Mucosa of descending colon (tissue), 3 donors: ENCODE measurements at regions not wholly inside any gene's neighbourhood (a gene's known extent, or its start where the extent isn't known, plus 50 kb on each side); places are given as distances from the start of the nearest gene placed in this dataset.
A peak's percentile ranks its signal among the peaks of the same experiment; 100 is the strongest.
"Not testable (repeated sequence)": the region's sequence is repeated elsewhere in the genome, so short reads cannot be mapped to it uniquely, and the experiment has no call there.

Source experiments
- ATAC-seq: fragments of 200-7000 bp; cut with Tn5 transposase; one replicate; pipeline ENCODE4 v1.9.1; 2020; ENCODE audit warnings: mild to moderate bottlenecking, moderate library complexity
- DNase-seq, 3 donors: peaks; one replicate each; pipeline ENCODE4 v3.0.0-alpha.2; 2020
- H3K36me3 ChIP-seq: fragments of 200-600 bp; one replicate; pipeline ENCODE4 v1.8.0; 2021; ENCODE audit warnings: low read depth, mild to moderate bottlenecking
- H3K4me1 ChIP-seq: fragments of 200-600 bp; one replicate; pipeline ENCODE4 v1.8.0; 2021; ENCODE audit warnings: low read depth, mild to moderate bottlenecking
- H3K4me3 ChIP-seq: fragments of 200-600 bp; one replicate; pipeline ENCODE4 v1.8.0; 2021; ENCODE audit warnings: mild to moderate bottlenecking
- H3K9me3 ChIP-seq: fragments of 200-600 bp; one replicate; pipeline ENCODE4 v1.8.0; 2021; ENCODE audit warnings: mild to moderate bottlenecking
- intact Hi-C, 2 donors: fragments of 100-400 bp; cut with DNase I in 1 of 2; cut with micrococcal nuclease in 1 of 2; formaldehyde crosslinking; loops; one replicate each; pipeline versions ENCODE4 v1.11.0 to v1.11.1; 2022; cut with DNase I, micrococcal nuclease
- TF ChIP-seq, protein P1 (sequence below): fragments of 200-600 bp; IDR thresholded peaks from one replicate; pipeline ENCODE4 v1.8.0; 2022; ENCODE audit warnings: antibody characterized with exemption, mild to moderate bottlenecking
- donor health status: DM: no; HTN: no; CAD: no; lungs with moderate emphysema.
- donor health status: DM: no; HTN: no; CAD: no.
- donor health status: DM: no; HTN: yes; CAD: no.

DNA sequence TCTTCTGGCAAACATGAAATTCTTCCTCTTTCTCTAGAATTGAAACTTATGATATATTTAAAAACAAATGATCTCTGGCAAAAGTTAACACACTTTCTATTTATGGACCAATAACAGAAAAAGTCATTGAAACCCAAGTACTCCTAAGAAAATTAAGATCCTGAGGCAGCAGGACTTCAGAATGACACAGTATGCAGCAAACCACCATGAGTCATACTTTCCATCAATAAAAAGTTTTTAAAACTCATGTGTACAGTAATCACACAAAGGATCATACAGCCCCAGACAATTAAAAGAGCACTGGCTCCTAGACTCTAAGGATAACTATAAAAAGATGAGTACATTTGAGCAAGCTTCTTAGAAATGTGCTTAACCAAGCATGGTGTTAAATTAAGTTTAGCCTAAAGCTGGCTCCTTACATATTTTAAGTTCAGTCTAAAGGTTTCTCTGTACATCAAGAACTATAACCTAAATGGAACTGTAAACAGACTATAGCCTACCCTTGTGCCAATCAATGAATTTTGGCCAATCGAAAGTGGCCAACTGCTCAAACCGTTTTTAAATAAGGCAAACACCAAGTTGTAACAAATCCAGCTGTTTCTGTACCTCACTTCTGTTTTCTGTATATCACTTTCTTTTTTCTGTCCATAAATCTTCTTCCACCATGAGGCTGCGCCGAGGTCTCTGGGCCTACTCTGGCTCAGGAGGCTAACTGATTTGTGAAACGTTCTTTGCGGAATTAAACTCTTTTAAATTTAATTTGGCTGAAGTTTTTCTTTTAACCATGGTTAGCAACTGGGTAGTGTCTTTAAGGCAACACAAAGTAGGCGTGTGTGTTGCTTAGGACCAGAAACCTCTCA lies 232.1 kb upstream of the PIK3R1 start:
- ATAC-seq, result peak; percentile 89
- no peak for DNase-seq

DNA sequence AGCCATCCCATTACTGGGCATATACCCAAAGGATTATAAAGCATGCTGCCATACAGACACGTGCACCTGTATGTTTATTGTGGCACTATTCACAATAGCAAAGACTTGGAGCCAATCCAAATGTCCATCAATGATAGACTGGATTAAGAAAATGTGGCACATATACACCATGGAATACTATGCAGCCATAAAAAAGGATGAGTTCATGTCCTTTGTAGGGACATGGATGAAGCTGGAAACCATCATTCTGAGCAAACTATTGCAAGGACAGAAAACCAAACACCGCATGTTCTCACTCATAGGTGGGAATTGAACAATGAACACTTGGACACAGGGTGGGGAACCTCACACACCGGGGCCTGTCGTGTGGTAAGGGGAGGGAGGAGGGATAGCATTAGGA lies 233.4 kb upstream of the PIK3R1 start:
- ATAC-seq, DNase-seq, H3K36me3 ChIP-seq, H3K4me3 ChIP-seq, intact Hi-C loops, H3K9me3 ChIP-seq, H3K4me1 ChIP-seq: not testable (repeated sequence)

More for the DNA sequence above, 232.1 kb upstream of the PIK3R1 start:
- TF ChIP-seq, protein P1, sequence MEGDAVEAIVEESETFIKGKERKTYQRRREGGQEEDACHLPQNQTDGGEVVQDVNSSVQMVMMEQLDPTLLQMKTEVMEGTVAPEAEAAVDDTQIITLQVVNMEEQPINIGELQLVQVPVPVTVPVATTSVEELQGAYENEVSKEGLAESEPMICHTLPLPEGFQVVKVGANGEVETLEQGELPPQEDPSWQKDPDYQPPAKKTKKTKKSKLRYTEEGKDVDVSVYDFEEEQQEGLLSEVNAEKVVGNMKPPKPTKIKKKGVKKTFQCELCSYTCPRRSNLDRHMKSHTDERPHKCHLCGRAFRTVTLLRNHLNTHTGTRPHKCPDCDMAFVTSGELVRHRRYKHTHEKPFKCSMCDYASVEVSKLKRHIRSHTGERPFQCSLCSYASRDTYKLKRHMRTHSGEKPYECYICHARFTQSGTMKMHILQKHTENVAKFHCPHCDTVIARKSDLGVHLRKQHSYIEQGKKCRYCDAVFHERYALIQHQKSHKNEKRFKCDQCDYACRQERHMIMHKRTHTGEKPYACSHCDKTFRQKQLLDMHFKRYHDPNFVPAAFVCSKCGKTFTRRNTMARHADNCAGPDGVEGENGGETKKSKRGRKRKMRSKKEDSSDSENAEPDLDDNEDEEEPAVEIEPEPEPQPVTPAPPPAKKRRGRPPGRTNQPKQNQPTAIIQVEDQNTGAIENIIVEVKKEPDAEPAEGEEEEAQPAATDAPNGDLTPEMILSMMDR, result no peak
- no peaks in the 10 kb centered on the region for H3K4me1 ChIP-seq
- intact Hi-C loops, result no loop called here
- no peaks in the 10 kb centered on the region for H3K36me3 ChIP-seq
- H3K9me3 ChIP-seq, result no peaks in the 10 kb centered on the region
- no peak overlapping the region for H3K4me3 ChIP-seq

DNA sequence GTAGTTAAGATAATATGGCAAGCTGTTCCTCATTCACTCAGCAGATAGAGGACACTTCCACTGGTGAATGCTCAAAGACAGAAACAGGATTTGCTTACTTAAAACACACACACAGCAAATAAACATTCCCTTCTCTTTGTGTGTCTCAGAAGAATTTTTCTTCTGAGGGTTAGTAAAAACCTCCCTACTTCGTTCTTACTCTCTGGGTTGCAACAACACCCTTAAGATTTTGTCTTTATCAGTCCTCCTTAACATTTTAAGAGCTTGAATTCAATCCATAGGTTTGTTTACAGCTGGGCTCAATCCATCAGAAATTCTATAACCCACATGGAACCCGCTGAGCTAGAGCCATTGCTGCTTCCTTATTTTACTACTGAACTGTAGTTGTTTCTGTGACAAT lies 237.4 kb upstream of the PIK3R1 start:
- Histone ChIP-seq H3K4me3 (no peak overlapping the region), H3K9me3 (no peaks in the 10 kb centered on the region), H3K4me1 (no peaks in the 10 kb centered on the region), H3K36me3 (no peaks in the 10 kb centered on the region)
- intact Hi-C loops, result no loop called here
- no peak for DNase-seq
- TF ChIP-seq, protein P1, result no peak
- no peak for ATAC-seq

DNA sequence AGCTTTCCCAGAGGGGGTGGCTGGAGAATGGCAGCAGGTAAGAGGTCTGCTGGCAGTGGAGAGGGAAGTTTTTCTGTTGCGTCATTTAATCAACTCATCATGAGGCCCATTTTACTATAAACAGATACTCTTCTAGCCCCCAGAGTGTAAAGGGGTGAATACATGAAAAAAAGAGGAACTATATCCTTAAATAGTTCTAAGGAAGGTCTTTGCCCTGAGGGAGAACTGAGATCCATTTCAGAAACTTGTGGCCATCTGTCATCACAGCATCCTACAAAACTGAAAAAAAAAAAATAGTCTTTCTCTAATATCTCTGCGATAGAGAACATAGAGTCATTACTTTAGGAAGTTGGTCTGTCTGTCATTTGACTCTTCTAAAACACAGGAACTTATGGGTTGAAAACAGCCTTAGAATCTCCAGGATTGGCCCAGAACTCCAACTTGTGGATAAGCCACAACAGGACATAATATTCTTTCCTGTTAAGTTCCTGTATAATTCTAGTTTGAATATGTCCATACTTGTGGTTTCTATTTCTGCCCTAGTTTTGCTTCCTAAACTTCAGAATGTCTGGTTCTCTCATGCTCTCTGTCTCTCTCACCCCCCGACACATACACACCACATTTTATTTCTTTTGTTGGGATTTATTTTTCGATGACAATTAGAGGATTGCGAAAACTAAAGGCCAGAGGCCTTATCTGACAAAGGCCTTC lies 238.5 kb upstream of the PIK3R1 start:
- Histone ChIP-seq H3K9me3 (no peaks in the 10 kb centered on the region), H3K4me1 (no peaks in the 10 kb centered on the region), H3K36me3 (no peaks in the 10 kb centered on the region), H3K4me3 (no peak overlapping the region)
- intact Hi-C loops, result no loop called here
- DNase-seq (no peak), ATAC-seq (no peak)
- TF ChIP-seq, protein P1, result no peak

DNA sequence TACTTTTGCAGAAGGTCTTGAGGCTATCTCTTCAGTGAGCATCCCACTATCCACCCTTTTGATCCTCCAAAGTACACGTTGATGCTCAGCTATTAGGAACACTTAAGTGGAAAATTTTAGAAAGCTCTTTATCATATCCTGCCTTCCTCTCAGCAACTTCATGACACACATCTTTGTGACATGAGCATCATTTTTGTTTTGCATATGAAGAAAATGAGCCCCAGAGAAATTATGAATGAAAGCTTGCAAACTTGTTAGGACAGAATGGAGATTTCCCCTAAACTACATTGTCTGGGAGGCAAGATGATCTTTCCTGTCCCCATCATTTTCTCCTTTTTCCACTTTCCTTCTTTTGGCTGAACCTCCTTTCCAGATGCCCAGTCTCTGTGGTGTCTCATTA lies 239.4 kb upstream of the PIK3R1 start:
- Histone ChIP-seq H3K4me3 (no peak overlapping the region), H3K36me3 (no peaks in the 10 kb centered on the region), H3K4me1 (peaks cover 2% of the 10 kb centered on the region), H3K9me3 (no peaks in the 10 kb centered on the region)
- DNase-seq, result no peak
- intact Hi-C loops, result no loop called here
- TF ChIP-seq, protein P1, result no peak
- no peak for ATAC-seq

DNA sequence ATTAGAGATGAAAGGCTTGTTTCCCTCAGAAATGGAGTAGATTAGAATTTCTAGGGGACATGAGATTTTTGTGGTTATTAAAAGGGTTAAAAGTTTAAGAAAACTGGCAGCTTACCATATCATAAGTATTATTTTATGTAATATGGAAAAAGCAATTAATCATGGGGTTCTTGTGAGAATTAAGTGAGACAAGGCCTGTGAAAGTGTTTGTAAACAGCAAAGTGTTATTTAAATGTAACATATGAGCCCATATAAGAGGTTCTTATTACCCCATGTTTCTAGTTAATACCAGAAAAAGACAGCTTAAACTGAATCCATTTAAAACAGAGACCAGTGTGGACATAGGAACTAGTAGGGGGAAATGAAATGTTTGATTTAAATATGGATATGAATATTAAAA lies 241.1 kb upstream of the PIK3R1 start:
- TF ChIP-seq, protein P1, result no peak
- H3K4me1 ChIP-seq, result peaks cover 6% of the 10 kb centered on the region
- H3K9me3 ChIP-seq, result no peaks in the 10 kb centered on the region
- DNase-seq (no peak), ATAC-seq (no peak)
- intact Hi-C loops, result no loop called here
- no peaks in the 10 kb centered on the region for H3K36me3 ChIP-seq
- H3K4me3 ChIP-seq, result no peak overlapping the region
